Body of pancreas (tissue), 4 donors: ENCODE measurements at regions not wholly inside any gene's neighbourhood (a gene's known extent, or its start where the extent isn't known, plus 50 kb on each side); places are given as distances from the start of the nearest gene placed in this dataset.

Experiments
- ATAC-seq: fragments of 150-250 bp; one replicate; pipeline ENCODE4 v1.9.1; 2016
- DNase-seq, 4 donors: peaks; one replicate each; pipeline ENCODE4 v3.0.0-alpha.2; 2019
- H3K27ac ChIP-seq, 4 donors: fragments of 200-600 bp; sonication (generic); 1 replicate in 3 of 4; 2 replicates in 1 of 4; pipeline versions ENCODE4 v1.5.1 to v1.6.1; 2016 to 2019; ENCODE audit warnings: mild to moderate bottlenecking in 1 of 4, mixed read lengths in 1 of 4, moderate library complexity in 1 of 4
- H3K27me3 ChIP-seq, 2 donors: fragments of 200-600 bp; sonication (generic); one replicate each; pipeline ENCODE4 v1.6.0; 2016; ENCODE audit warnings: mild to moderate bottlenecking in 1 of 2
- H3K36me3 ChIP-seq, 2 donors: fragments of 200-600 bp; sonication (generic); replicated peaks in 1 of 2; 2 replicates each; pipeline ENCODE4 v1.5.1; 2016; ENCODE audit warnings: low read depth in 2 of 2; ENCODE audit not compliant: insufficient read depth in 1 of 2
- H3K4me1 ChIP-seq: fragments of 200-600 bp; sonication (generic); one replicate; pipeline ENCODE4 v1.6.0; 2016
- H3K4me3 ChIP-seq, 2 donors: fragments of 200-600 bp; sonication (generic); 1 replicate in 1 of 2; 2 replicates in 1 of 2; pipeline ENCODE4 v1.5.1; 2016 to 2019
- H3K9me3 ChIP-seq, 3 donors: fragments of 200-600 bp; sonication (generic); 1 replicate in 2 of 3; 2 replicates in 1 of 3; pipeline ENCODE4 v1.5.1; 2016
- POLR2A ChIP-seq, 3 donors: fragments of 450-650 bp; IDR thresholded peaks; one replicate each; pipeline ENCODE4 v1.6.1; 2016; ENCODE audit warnings: antibody characterized with exemption in 3 of 3, mild to moderate bottlenecking in 2 of 3
- WGBS, 2 donors: methylation state at CpG; one replicate each; pipeline ENCODE4 v1.1.5; 2017; 5-methylcytosine and 5-hydroxymethylcytosine counted together
- intact Hi-C: fragments of 100-400 bp; cut with DNase I; formaldehyde crosslinking; loops from one replicate; pipeline ENCODE4 v1.15.1; 2023
- TF ChIP-seq, protein P1 (sequence below), 7 experiments: fragments of 450-650 bp in 4 of 7; fragments of 200-600 bp in 3 of 7; sonication (generic) in 3 of 7; IDR thresholded peaks; one replicate each; pipeline ENCODE4 v1.5.1; 2016 to 2019; ENCODE audit warnings: antibody characterized with exemption in 7 of 7

DNA sequence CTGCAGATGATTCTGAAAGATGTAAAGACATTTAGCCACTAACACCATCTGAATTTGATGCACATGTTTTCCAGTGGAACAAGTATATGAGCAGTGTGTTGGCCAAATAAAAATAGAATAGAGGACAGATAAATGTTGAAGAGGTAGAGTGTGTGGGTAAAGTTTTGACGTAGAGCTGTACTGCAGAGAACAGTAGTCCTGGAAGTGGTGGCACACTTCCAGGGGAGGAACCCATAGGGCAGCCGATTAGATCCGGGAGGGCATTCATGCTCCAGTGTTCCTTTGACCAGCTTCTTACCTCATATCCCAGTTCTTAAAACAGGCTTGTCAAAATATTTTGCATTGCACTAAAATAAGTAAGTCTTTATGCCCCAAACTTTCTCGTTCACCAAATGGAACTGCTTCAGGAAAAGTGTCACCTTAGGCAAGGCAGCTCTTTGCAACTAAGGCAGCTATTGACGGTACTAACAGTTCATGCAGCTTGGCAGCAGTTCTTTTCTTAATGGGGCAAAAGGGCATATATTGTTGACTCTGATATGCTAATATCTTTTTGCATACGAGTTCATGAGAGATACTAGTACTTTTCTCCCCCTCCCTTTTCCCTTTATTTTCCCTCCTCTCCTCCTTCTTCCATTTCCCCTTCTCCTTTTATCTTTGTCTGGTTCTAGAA lies 429.3 kb upstream of the AZI2 start:
- TF ChIP-seq, protein P1, sequence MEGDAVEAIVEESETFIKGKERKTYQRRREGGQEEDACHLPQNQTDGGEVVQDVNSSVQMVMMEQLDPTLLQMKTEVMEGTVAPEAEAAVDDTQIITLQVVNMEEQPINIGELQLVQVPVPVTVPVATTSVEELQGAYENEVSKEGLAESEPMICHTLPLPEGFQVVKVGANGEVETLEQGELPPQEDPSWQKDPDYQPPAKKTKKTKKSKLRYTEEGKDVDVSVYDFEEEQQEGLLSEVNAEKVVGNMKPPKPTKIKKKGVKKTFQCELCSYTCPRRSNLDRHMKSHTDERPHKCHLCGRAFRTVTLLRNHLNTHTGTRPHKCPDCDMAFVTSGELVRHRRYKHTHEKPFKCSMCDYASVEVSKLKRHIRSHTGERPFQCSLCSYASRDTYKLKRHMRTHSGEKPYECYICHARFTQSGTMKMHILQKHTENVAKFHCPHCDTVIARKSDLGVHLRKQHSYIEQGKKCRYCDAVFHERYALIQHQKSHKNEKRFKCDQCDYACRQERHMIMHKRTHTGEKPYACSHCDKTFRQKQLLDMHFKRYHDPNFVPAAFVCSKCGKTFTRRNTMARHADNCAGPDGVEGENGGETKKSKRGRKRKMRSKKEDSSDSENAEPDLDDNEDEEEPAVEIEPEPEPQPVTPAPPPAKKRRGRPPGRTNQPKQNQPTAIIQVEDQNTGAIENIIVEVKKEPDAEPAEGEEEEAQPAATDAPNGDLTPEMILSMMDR (IDR thresholded peaks at IDR 0.05), result no peak
- TF ChIP-seq POLR2A (IDR thresholded peaks at IDR 0.05), result no peak
- Histone ChIP-seq H3K36me3 (no peaks in the 10 kb centered on the region), H3K4me1 (peaks cover 7% of the 10 kb centered on the region), H3K27me3 (no peaks in the 10 kb centered on the region), H3K9me3 (no peaks in the 10 kb centered on the region), H3K27ac (no peak overlapping the region), H3K4me3 (no peak overlapping the region)
- no peak for DNase-seq
- intact Hi-C loops, result no loop called here
- WGBS, 2 donors, result 65 to 73% methylated on average over 6 of the region's 6 CpGs
- ATAC-seq, result no peak

DNA sequence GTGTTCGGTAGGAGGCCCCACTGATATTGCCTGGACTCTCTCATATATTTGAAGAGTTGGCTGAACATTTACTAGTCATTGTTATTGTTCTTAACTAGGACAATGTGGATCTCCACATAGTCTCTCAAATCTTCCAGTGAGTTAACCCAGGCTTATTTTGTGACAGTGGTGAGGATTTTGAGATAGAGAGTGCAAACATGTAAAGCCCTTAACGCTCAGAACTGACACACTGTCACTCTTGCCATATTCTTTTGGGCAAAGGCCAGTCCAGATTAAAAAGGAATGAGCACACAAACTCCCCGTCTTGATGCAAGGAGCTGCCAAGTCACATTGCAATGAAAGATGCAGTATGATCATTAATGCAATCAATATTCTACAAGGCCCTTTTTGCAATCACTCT lies 431.9 kb upstream of the AZI2 start:
- no peak for ATAC-seq
- no peak for DNase-seq
- 18 to 28% methylated on average over 3 of the region's 3 CpGs for WGBS, 2 donors
- H3K4me3 ChIP-seq, result no peak overlapping the region
- intact Hi-C loops, result no loop called here
- no peaks in the 10 kb centered on the region for H3K9me3 ChIP-seq
- H3K27ac ChIP-seq, result no peak overlapping the region
- H3K36me3 ChIP-seq, result no peaks in the 10 kb centered on the region
- TF ChIP-seq, protein P1 (IDR thresholded peaks at IDR 0.05), result no peak
- H3K4me1 ChIP-seq, result peaks cover 7% of the 10 kb centered on the region
- H3K27me3 ChIP-seq, result no peaks in the 10 kb centered on the region

DNA sequence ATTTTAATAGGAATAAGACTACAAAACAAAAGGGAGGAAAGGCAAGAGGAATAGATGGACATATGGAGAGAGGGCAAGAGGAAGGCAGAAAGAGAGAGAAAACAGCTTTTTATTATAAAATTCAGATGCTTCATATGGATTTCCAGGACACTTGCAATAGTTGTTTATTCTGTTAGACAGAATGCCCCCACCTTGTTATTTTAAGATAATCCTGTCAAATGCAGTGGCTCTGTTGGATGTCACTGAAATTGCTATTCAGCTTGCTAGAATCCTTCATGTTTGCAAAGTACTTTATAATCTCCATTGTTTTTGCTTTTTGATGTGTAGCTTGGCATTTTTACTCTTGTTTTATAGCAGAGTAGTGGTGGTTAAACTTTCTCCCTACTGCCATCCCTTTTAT lies 432.4 kb upstream of the AZI2 start:
- H3K4me3 ChIP-seq, result no peak overlapping the region
- no peak overlapping the region for H3K27ac ChIP-seq
- no peak for TF ChIP-seq POLR2A (IDR thresholded peaks at IDR 0.05)
- TF ChIP-seq, protein P1 (IDR thresholded peaks at IDR 0.05), result no peak
- intact Hi-C loops, result no loop called here
- H3K27me3 ChIP-seq, result no peaks in the 10 kb centered on the region
- H3K36me3 ChIP-seq, result no peaks in the 10 kb centered on the region
- DNase-seq (no peak), ATAC-seq (no peak)
- H3K9me3 ChIP-seq, result no peaks in the 10 kb centered on the region
- peaks cover 7% of the 10 kb centered on the region for H3K4me1 ChIP-seq

DNA sequence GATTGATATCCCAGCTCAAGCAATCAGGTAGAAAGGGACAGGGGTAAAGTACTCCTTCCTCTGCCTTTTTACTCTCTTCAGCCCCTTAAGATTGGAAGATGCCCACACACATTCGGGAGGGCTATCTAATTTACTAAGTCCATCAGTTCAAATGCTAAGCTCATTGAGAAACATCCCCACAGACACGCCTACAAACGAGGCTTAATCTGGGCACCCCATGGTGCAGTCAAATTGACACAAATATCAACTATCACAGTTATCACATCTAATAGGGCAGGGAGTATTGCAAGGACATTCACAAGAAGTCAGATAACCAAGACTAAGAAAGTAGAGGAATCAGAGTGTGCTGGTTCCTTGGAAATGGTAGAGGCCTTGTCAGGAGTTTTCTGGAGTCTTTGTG lies 437.8 kb upstream of the AZI2 start:
- ATAC-seq, result no peak
- Histone ChIP-seq H3K9me3 (no peaks in the 10 kb centered on the region), H3K4me1 (no peaks in the 10 kb centered on the region), H3K27me3 (no peaks in the 10 kb centered on the region), H3K4me3 (no peak overlapping the region), H3K27ac (no peak overlapping the region), H3K36me3 (no peaks in the 10 kb centered on the region)
- DNase-seq, result no peak
- WGBS, 2 donors, result 57 to 66% methylated on average over 3 of the region's 3 CpGs
- intact Hi-C loops, result no loop called here
- TF ChIP-seq, protein P1 (IDR thresholded peaks at IDR 0.05), result no peak
- TF ChIP-seq POLR2A (IDR thresholded peaks at IDR 0.05), result no peak

DNA sequence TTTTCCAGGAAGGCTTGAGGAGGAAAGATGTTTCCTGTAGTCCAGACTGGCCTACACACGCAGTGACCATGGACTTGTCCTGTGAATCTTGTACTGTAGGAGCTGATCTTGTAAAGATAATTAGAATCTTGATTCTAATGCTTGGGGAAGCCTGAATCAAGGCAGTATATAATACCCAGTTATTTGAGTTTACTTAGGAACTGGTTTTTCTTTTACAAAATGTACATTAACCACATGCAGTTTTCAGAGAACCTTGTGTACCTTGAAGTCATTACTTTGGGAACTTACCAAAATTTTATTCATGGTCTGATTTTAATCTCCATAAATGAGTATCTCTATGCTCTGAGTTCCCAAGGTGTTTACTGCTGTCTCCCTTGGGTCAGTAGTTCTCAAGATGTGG lies 439.9 kb upstream of the AZI2 start:
- TF ChIP-seq, protein P1 (IDR thresholded peaks at IDR 0.05), result no peak
- TF ChIP-seq POLR2A (IDR thresholded peaks at IDR 0.05), result no peak
- Histone ChIP-seq H3K27me3 (no peaks in the 10 kb centered on the region), H3K36me3 (no peaks in the 10 kb centered on the region), H3K9me3 (no peaks in the 10 kb centered on the region), H3K27ac (no peak overlapping the region), H3K4me1 (no peaks in the 10 kb centered on the region), H3K4me3 (no peak overlapping the region)
- intact Hi-C loops, result no loop called here
- DNase-seq (no peak), ATAC-seq (no peak)
- 50 to 79% methylated on average over 1 of the region's 1 CpG for WGBS, 2 donors
